HEK293 (cell line): ENCODE measurements at regions not wholly inside any gene's neighbourhood (a gene's known extent, or its start where the extent isn't known, plus 50 kb on each side); places are given as distances from the start of the nearest gene placed in this dataset.

Source experiments
- HOXC10 ChIP-seq: sonication (generic); formaldehyde crosslinking; IDR thresholded peaks from 2 replicates; pipeline ENCODE4 v1.8.1; 2023; ENCODE audit warnings: mild to moderate bottlenecking, missing genetic modification reagents
- MEIS1 ChIP-seq: sonication (generic); formaldehyde crosslinking; IDR thresholded peaks from 2 replicates; pipeline ENCODE4 v1.8.1; 2022; ENCODE audit warnings: missing genetic modification reagents, mild to moderate bottlenecking, borderline replicate concordance
- ZNF24 ChIP-seq: fragments of 450-650 bp; formaldehyde crosslinking; IDR thresholded peaks from 2 replicates; pipeline ENCODE4 v1.5.1; 2016; ENCODE audit warnings: missing biosample characterization, missing genetic modification characterization
- ZNF266 ChIP-seq: fragments of 450-650 bp; formaldehyde crosslinking; IDR thresholded peaks from 2 replicates; pipeline ENCODE4 v1.5.1; 2016; ENCODE audit warnings: missing biosample characterization, missing genetic modification characterization, low read depth
- ZNF416 ChIP-seq: fragments of 450-650 bp; formaldehyde crosslinking; IDR thresholded peaks from 2 replicates; pipeline ENCODE4 v1.5.1; 2016; ENCODE audit warnings: missing biosample characterization, missing genetic modification characterization
- ZNF426 ChIP-seq: fragments of 450-650 bp; formaldehyde crosslinking; IDR thresholded peaks from 2 replicates; pipeline ENCODE4 v1.5.1; 2017; ENCODE audit warnings: missing biosample characterization, missing genetic modification characterization, mild to moderate bottlenecking, inconsistent platforms, moderate library complexity
- ZNF558 ChIP-seq: fragments of 450-650 bp; formaldehyde crosslinking; IDR thresholded peaks from 2 replicates; pipeline ENCODE4 v1.5.1; 2016; ENCODE audit warnings: missing biosample characterization, missing genetic modification characterization
- TF ChIP-seq, protein P1 (sequence below): fragments of 450-650 bp; formaldehyde crosslinking; IDR thresholded peaks from 2 replicates; pipeline ENCODE4 v1.5.1; 2016; ENCODE audit warnings: missing biosample characterization, missing genetic modification characterization
- TF ChIP-seq, protein P2 (sequence below): fragments of 450-650 bp; formaldehyde crosslinking; IDR thresholded peaks from 2 replicates; pipeline ENCODE4 v1.5.1; 2016; ENCODE audit warnings: missing biosample characterization, missing genetic modification characterization

DNA sequence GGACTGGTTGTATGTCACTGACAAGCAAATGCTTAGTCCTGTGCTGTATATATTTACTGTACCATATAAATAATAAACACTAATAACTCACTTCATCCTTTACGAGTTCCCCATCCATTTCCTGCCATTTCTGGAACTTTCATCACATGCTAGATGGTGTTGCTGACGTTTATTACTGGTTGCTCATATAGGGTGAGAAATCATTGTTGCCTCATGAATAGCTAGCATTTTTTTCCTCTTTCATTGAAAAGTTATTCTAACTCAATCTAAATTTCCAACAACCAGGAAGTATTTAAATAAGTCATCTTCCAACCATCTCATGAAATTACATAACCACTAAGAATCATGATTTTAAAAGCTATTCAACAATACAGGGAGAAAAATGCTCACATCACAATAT, 88.6 kb upstream of the RCN1 start:
- TF ChIP-seq ZNF558 (tag by site-specific recombination) = no peak
- TF ChIP-seq, protein P1, sequence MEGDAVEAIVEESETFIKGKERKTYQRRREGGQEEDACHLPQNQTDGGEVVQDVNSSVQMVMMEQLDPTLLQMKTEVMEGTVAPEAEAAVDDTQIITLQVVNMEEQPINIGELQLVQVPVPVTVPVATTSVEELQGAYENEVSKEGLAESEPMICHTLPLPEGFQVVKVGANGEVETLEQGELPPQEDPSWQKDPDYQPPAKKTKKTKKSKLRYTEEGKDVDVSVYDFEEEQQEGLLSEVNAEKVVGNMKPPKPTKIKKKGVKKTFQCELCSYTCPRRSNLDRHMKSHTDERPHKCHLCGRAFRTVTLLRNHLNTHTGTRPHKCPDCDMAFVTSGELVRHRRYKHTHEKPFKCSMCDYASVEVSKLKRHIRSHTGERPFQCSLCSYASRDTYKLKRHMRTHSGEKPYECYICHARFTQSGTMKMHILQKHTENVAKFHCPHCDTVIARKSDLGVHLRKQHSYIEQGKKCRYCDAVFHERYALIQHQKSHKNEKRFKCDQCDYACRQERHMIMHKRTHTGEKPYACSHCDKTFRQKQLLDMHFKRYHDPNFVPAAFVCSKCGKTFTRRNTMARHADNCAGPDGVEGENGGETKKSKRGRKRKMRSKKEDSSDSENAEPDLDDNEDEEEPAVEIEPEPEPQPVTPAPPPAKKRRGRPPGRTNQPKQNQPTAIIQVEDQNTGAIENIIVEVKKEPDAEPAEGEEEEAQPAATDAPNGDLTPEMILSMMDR (tag by site-specific recombination) = no peak
- TF ChIP-seq, protein P2, sequence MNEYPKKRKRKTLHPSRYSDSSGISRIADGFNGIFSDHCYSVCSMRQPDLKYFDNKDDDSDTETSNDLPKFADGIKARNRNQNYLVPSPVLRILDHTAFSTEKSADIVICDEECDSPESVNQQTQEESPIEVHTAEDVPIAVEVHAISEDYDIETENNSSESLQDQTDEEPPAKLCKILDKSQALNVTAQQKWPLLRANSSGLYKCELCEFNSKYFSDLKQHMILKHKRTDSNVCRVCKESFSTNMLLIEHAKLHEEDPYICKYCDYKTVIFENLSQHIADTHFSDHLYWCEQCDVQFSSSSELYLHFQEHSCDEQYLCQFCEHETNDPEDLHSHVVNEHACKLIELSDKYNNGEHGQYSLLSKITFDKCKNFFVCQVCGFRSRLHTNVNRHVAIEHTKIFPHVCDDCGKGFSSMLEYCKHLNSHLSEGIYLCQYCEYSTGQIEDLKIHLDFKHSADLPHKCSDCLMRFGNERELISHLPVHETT (tag by site-specific recombination) = no peak
- no peak for TF ChIP-seq ZNF24
- no peak for TF ChIP-seq MEIS1 (CRISPR knock-in tag)
- TF ChIP-seq HOXC10 = no peak
- TF ChIP-seq ZNF416 (tag by site-specific recombination) = no peak
- TF ChIP-seq ZNF426 = no peak
- no peak for TF ChIP-seq ZNF266 (tag by site-specific recombination)
